ENCODE measurements at regions not wholly inside any gene's neighbourhood (a gene's known extent, or its start where the extent isn't known, plus 50 kb on each side); places are given as distances from the start of the nearest gene placed in this dataset.
"Not testable (repeated sequence)": the region's sequence is repeated elsewhere in the genome, so short reads cannot be mapped to it uniquely, and the experiment has no call there.

DNA sequence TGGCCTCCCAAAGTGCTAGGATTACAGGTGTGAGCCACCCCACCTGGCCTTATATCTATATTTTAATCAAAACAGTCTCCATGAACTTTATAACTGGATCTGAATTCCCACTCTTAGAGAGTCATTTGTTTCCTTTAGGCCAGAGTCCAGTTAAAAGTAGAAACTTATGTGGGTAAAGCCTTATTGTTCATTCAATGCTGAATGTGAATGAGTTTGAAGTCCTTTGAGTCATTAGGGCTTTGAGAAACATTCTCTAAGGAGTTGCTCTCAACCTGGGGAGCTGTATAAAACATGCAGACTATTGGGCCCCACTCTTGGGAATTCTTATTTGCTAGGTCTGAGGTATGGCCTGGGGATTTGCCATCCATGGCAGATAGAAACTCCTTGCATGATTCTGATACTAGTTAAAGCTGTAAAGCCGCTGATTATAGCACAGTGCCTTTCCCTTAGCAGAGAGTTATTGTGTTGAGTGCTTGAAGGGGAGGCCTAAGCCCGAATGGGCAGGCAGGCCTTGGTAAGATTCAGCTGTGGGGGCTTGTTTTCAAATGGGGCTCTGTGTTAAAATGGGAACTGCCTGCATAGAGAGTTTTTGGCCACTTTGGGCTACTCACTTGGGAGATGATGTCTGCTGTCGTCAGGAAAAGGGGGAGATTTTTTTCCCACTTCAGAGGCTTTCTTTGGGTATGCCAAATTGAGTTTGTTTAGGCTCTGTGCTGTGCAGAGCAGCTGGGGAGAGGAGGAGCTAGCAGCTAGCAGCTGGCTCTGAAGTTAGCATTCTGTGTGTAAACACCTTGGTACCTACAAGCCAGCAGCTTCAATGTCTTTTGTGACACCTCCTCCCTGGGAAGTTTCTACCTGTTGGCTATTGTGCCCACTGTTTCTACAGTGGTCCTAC is 117.5 kb downstream of the DACT1 start:
- DNase-seq = no peak

DNA sequence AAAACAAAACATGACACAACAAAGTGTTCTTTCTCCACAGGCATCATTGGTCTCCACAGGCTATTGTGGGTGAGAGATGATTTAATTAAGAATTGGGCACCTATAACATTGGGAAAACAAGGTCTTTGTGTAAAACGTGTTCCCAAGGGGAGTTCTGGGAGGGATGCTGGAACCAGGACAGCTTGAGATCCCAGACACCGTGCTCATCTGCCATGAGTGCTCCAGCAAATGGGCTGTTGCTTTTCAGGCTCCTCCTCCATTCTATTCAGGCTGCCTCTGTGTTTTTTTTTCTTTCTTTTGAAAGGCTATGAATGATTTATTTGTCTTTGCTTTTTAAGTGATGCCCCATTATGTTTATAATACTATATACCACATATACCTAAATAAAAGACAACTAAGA is 122.4 kb downstream of the DACT1 start:
- no peak for DNase-seq

DNA sequence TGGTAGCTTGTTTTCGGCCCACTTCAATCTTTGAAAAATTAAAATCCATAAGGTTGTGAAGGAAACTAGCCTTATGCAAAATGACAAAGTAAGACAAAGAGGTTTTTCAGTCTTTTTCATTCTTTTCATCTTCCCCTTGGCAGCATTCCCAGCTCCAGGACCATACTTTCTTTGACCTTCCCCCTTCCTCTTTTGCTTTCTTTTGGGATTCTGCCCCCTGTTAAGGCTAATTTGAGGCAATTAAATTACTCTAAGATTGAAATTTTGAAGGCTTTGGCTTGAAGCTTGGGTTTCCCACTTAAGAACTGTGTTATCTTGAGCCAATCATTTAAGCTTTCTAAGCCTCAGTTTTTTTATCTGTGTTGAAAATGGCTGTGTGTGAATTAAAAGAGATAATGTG is 124.9 kb downstream of the DACT1 start:
- DNase-seq = no peak

- no peak for DNase-seq
Measured at GRCh38 chr14:58763210-58763609, 125.4 kb downstream of the DACT1 start.

GRCh38 chr14:58765418-58765831 is 127.7 kb downstream of the DACT1 start:
- no peak for DNase-seq

DNA sequence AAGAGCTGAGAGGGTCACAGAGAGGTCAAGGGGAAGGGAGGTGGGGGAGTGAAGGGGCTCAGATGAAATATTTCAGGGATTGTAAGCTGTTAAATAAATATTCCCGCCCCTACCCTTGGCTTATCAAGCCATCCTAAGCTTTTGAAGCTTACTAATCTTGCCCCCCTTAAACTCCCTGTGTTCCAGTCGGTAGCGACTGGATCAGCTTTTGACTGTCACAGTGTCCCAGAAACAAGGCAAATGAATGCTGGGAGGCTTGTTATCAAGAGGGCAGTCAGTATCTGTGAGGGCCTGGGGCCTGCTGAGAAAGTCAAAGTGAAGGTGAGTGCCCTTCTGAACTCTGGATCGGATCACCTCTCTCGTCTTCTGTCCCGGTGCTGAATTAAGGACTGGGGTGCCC is 128.1 kb downstream of the DACT1 start:
- no peak for DNase-seq

GRCh38 chr14:58769011-58769643 is 131.4 kb downstream of the DACT1 start:
- no peak for DNase-seq

DNA sequence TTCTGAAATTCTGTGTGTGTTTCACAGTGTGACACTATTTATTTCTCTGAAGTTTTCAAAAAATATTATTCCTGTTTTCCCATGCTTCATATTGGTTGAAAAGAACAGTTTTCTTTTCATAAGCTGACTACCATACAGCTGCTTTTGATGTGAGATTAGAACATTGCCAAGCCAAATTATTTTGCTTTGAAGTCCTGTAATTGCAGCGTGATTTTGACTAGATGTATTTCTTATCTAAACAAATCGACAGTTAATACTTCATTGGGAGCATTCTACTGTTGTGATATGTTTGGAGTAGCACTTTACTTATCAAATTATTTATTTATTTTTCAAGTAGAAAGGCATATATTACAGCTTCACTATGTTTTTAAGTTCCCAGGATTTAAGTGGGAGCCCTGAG is 132.0 kb downstream of the DACT1 start:
- DNase-seq = no peak

GRCh38 chr14:58770491-58770982 is 132.8 kb downstream of the DACT1 start:
- no peak for DNase-seq

DNA sequence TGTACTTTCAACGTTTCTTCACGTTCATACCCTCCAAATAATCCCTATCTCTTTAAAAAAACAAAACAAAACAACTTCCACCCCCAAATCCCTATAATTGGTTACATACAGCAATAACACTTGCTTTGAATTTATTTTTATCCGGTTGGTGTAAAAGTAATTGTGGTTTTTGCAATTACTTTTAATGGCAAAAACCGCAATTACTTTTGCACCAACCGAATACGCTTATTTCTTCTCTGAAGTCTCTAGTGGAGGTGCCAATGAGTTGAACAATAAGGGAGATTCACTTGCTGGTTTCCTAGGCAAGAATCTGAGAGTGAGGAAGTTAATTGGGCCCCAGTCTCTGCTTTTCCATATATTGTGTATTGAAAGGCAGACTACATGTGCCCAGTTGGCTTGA is 133.3 kb downstream of the DACT1 start:
- no peak for DNase-seq

DNA sequence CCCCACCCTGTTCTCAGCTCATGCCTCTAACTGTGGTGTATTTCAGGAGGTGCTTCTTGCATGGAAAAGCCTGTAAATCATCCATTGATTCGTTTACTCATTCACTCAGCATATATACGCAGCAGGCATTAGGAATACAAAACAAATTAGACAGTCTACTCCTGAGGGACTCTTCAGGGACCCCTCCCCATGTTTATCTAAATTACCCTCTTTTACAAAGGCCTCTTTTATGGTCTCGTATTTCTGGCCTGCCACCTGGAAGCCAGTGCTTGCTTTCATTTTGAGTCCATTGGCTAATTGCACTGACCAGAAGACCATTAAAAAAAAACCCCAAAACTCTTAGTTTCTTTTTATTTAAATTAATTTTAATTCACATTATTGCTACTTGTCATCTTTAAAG is 134.4 kb downstream of the DACT1 start:
- no peak for DNase-seq

GRCh38 chr14:58772794-58773620 is 135.2 kb downstream of the DACT1 start:
- DNase-seq = no peak

DNA sequence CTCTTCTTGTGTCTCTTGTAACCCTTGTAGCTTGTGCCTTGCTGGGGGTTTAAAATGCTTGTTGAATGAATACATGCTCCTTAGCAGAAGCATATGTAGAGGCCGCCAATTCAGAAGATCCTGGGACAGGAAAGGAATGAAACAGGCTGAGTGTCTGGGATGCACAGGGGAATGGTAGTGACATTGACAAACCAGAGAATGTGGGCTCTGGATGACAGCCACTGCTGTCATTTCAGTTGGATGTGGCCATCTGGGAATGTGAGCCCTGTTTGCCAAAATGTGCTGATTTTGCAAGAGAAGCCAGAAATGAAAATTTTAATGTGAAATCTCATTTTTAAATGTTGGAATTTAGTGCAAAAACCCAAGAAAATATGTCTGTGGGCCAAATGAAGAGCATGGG is 136.8 kb downstream of the DACT1 start:
- no peak for DNase-seq

DNA sequence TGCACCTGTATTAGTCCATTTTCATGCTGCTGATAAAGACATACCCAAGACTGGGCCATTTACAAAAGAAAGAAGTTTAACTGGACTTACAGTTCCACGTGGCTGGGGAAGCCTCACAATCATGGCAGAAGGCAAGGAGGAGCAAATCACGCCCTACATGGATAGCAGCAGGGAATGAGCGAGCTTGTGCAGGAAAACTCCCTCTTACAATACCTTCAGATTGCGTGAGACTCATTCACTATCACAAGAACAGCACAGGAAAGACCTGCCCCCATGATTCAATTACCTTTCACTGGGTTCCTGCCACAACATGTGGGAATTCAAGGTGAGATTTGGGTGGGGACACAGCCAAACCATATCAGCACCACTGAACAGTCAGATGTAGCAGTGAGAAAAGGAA is 137.4 kb downstream of the DACT1 start:
- not testable (repeated sequence) for DNase-seq

- DNase-seq = no peak
Measured at GRCh38 chr14:58776516-58776915, 138.8 kb downstream of the DACT1 start.

DNA sequence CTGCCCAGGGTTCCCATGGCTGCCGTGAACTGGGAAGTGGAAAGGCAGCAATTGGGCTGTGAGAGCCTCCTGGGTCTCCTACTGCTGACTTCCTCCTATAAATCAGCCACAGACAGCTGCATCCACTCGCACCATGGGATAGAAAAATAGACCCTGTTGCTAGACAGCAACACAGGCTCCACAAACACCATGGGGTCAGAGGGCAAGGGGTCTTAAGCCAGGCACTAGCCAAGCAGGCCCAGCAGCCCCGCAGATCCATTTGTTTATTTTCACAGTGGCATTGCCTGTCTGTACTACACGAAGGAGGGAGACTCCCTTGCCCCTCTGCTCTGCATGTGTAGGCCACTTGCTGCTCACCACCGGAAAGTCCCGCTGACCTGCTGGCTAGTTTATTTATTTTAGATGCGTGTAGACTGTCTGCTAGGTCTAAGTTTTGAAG is 139.8 kb downstream of the DACT1 start:
- no peak for DNase-seq

GRCh38 chr14:58778202-58778601 is 140.4 kb downstream of the DACT1 start:
- no peak for DNase-seq

GRCh38 chr14:58779376-58779775 is 141.6 kb downstream of the DACT1 start:
- no peak for DNase-seq

DNA sequence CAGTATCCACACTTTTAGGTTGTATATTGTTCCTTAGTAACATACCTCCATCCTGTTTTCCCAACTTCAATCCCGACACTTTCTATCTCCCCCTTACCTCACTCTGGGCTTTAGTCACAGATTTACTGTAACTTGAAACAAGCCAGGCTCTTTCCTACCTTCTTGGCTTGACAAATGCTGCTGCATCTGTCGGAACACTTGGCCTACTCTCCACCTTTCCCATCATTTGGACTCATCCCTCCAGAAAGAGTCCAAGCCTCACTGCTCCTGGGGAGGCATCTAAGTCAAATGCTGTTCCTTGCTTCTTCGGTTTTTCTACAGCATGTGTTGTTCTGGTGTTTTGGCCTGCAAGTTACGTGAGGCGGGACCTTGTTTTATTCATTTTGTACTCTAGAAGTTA is 142.4 kb downstream of the DACT1 start:
- DNase-seq = no peak

- DNase-seq = no peak
Measured at GRCh38 chr14:58780605-58781004, 142.8 kb downstream of the DACT1 start.

DNA sequence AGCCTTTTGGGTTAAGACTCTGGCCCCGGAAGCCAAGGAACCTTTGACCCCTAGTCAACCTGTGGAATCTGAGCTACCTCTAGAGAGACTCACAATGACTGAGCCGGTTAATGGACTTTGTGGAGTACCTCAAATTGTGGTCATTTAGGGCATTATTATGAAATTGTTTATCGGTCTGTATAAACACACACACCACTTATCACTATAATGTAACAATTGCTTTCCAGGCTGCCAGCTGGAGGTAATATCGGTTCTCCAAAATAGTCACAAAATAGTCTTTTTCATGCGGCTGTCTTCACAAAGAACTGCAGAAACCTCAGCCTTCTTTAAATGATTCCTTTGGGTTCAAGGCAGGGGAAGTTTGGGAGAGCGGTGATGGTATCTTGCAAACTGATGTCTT is 144.2 kb downstream of the DACT1 start:
- DNase-seq = no peak

- DNase-seq = no peak
Measured at GRCh38 chr14:58783792-58784511, 146.2 kb downstream of the DACT1 start.

DNA sequence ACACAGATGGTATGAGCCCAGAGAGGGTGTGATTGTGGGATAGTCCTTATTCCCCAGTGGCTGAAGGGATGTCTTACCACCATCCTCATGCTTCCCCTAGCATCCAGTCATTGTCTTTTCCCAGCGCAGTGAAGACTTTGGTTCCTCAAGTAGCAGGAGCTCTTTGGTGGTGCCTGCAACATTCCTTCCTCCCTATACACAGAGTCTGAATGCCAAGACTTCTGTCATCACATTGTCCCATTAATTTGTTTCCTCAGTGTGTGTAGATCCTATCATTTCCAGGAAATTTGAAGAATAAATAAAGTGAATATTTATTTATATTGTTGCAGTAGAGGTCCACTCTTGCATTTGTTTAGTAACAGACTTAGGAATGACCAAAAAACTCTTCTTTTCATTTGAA is 147.2 kb downstream of the DACT1 start:
- DNase-seq = no peak

All from stimulated activated CD4-positive, alpha-beta T cell treated with anti-CD3 and anti-CD28 coated beads, Interleukin-15, amount 100 ng/mL, for 24 hours (primary cell).